HEK293 (cell line): ENCODE measurements at regions not wholly inside any gene's neighbourhood (a gene's known extent, or its start where the extent isn't known, plus 50 kb on each side); places are given as distances from the start of the nearest gene placed in this dataset.
A peak's percentile ranks its signal among the peaks of the same experiment; 100 is the strongest.

ENCODE experiments used
- BCL6B ChIP-seq: fragments of 450-650 bp; formaldehyde crosslinking; IDR thresholded peaks from 2 replicates; pipeline ENCODE4 v1.5.1; 2017; ENCODE audit warnings: missing biosample characterization, missing genetic modification characterization
- HOXA7 ChIP-seq: sonication (generic); formaldehyde crosslinking; IDR thresholded peaks from 2 replicates; pipeline ENCODE4 v1.8.1; 2022; ENCODE audit warnings: missing genetic modification reagents, borderline replicate concordance
- KLF1 ChIP-seq: fragments of 450-650 bp; formaldehyde crosslinking; IDR thresholded peaks from 2 replicates; pipeline ENCODE4 v1.5.1; 2016; ENCODE audit warnings: missing biosample characterization, missing genetic modification characterization
- KLF7 ChIP-seq: fragments of 450-650 bp; formaldehyde crosslinking; IDR thresholded peaks from 2 replicates; pipeline ENCODE4 v1.5.1; 2016; ENCODE audit warnings: missing biosample characterization, missing genetic modification characterization, borderline replicate concordance
- KLF9 ChIP-seq: fragments of 450-650 bp; formaldehyde crosslinking; IDR thresholded peaks from 2 replicates; pipeline ENCODE4 v1.5.1; 2016; ENCODE audit warnings: missing biosample characterization, missing genetic modification characterization, low read depth
- REPIN1 ChIP-seq: fragments of 450-650 bp; formaldehyde crosslinking; IDR thresholded peaks from 2 replicates; pipeline ENCODE4 v1.5.1; 2017; ENCODE audit warnings: missing biosample characterization, missing genetic modification characterization, low read depth
- ZBTB10 ChIP-seq: fragments of 450-650 bp; formaldehyde crosslinking; IDR thresholded peaks from 2 replicates; pipeline ENCODE4 v1.5.1; 2016; ENCODE audit warnings: missing biosample characterization, missing genetic modification characterization
- ZBTB11 ChIP-seq: fragments of 450-650 bp; formaldehyde crosslinking; conservative IDR thresholded peaks from 2 replicates; pipeline ENCODE4 v1.5.1; 2016; ENCODE audit warnings: low read depth, missing biosample characterization, missing genetic modification characterization
- ZNF132 ChIP-seq: fragments of 450-650 bp; formaldehyde crosslinking; IDR thresholded peaks from 2 replicates; pipeline ENCODE4 v1.5.1; 2017; ENCODE audit warnings: missing biosample characterization, missing genetic modification characterization, borderline replicate concordance
- ZNF2 ChIP-seq: fragments of 450-650 bp; formaldehyde crosslinking; IDR thresholded peaks from 2 replicates; pipeline ENCODE4 v1.5.1; 2016; ENCODE audit warnings: missing biosample characterization, missing genetic modification characterization
- ZNF211 ChIP-seq: fragments of 450-650 bp; formaldehyde crosslinking; IDR thresholded peaks from 2 replicates; pipeline ENCODE4 v1.5.1; 2016; ENCODE audit warnings: low read depth, missing biosample characterization, missing genetic modification characterization
- ZNF248 ChIP-seq: fragments of 450-650 bp; formaldehyde crosslinking; IDR thresholded peaks from 2 replicates; pipeline ENCODE4 v1.5.1; 2017; ENCODE audit warnings: missing biosample characterization, missing genetic modification characterization
- ZNF354C ChIP-seq: fragments of 450-650 bp; formaldehyde crosslinking; IDR thresholded peaks from 2 replicates; pipeline ENCODE4 v1.5.1; 2016; ENCODE audit warnings: missing biosample characterization, missing genetic modification characterization, low read depth, borderline replicate concordance
- ZNF610 ChIP-seq: fragments of 450-650 bp; formaldehyde crosslinking; IDR thresholded peaks from 2 replicates; pipeline ENCODE4 v1.5.1; 2016; ENCODE audit warnings: missing biosample characterization, missing genetic modification characterization, borderline replicate concordance
- ZNF629 ChIP-seq: fragments of 450-650 bp; formaldehyde crosslinking; IDR thresholded peaks from 2 replicates; pipeline ENCODE4 v1.5.1; 2017; ENCODE audit warnings: missing biosample characterization, missing genetic modification characterization
- ZNF654 ChIP-seq: fragments of 450-650 bp; formaldehyde crosslinking; IDR thresholded peaks from 2 replicates; pipeline ENCODE4 v1.5.1; 2016; ENCODE audit warnings: low read depth, missing biosample characterization, missing genetic modification characterization
- ZNF692 ChIP-seq: fragments of 450-650 bp; formaldehyde crosslinking; IDR thresholded peaks from 2 replicates; pipeline ENCODE4 v1.5.1; 2016; ENCODE audit warnings: missing biosample characterization, missing genetic modification characterization
- ZNF768 ChIP-seq: fragments of 450-650 bp; formaldehyde crosslinking; IDR thresholded peaks from 2 replicates; pipeline ENCODE4 v1.5.1; 2018; ENCODE audit warnings: missing biosample characterization, mild to moderate bottlenecking, missing genetic modification characterization
- ZSCAN16 ChIP-seq: fragments of 450-650 bp; formaldehyde crosslinking; IDR thresholded peaks from 2 replicates; pipeline ENCODE4 v1.5.1; 2016; ENCODE audit warnings: missing biosample characterization, missing genetic modification characterization
- TF ChIP-seq, protein P1 (sequence below): fragments of 450-650 bp; formaldehyde crosslinking; IDR thresholded peaks from 2 replicates; pipeline ENCODE4 v1.5.1; 2017; ENCODE audit warnings: missing biosample characterization, mild to moderate bottlenecking, missing genetic modification characterization, moderate library complexity
- TF ChIP-seq, protein P2 (sequence below): fragments of 450-650 bp; formaldehyde crosslinking; IDR thresholded peaks from 2 replicates; pipeline ENCODE4 v1.5.1; 2017; ENCODE audit warnings: missing biosample characterization, missing genetic modification characterization
- TF ChIP-seq, protein P3 (sequence below): fragments of 450-650 bp; formaldehyde crosslinking; IDR thresholded peaks from 2 replicates; pipeline ENCODE4 v1.5.1; 2016; ENCODE audit warnings: missing biosample characterization, missing genetic modification characterization

DNA sequence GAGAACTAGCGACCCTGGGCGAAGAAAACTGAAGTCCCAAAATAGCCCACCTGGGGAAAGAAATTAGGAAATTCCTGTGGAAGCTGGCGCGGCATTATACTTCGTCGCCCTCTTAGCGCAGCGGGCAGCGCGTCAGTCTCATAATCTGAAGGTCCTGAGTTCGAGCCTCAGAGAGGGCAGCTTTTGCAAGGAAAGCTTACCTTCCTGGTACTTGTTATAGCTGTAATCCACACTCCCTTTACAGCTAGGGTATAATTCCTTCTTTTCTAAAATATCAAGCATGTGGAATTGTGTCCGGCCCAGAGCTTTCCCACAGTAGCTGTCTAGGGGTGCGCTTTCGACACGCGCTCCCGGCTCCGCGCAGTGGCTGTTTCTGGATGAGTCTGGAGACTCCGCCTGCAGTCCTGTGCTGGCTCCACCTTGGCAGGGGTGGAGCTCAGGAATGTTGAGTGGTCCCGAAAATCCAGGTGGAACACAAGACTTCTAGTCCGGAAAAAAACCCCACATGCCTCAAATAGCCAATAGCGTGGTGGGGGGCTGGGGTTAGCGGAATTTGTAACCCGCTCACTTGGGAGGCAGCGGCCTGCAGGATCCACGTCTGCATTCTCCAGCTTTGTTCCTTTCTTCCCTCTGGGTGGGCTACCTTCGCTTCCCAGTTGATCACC is 83.7 kb upstream of the ZNF322 start (continued):
- TF ChIP-seq ZNF610 (tag by site-specific recombination) = no peak
- TF ChIP-seq REPIN1 (tag by site-specific recombination) = no peak
- TF ChIP-seq BCL6B (tag by site-specific recombination) = no peak
- peak; percentile 72 for TF ChIP-seq ZNF692 (tag by site-specific recombination)
- TF ChIP-seq ZNF132 = no peak
- no peak for TF ChIP-seq ZNF354C
- TF ChIP-seq ZSCAN16 (tag by site-specific recombination) = no peak
- TF ChIP-seq HOXA7 (CRISPR knock-in tag) = no peak
- TF ChIP-seq, protein P1, sequence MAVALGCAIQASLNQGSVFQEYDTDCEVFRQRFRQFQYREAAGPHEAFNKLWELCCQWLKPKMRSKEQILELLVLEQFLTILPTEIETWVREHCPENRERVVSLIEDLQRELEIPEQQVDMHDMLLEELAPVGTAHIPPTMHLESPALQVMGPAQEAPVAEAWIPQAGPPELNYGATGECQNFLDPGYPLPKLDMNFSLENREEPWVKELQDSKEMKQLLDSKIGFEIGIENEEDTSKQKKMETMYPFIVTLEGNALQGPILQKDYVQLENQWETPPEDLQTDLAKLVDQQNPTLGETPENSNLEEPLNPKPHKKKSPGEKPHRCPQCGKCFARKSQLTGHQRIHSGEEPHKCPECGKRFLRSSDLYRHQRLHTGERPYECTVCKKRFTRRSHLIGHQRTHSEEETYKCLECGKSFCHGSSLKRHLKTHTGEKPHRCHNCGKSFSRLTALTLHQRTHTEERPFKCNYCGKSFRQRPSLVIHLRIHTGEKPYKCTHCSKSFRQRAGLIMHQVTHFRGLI (tag by site-specific recombination) = no peak
- TF ChIP-seq ZNF768 = 0 out of 2 replicates have a peak, but pooled peaks have one; percentile 12
- TF ChIP-seq ZBTB10 (tag by site-specific recombination) = peak; percentile 74
- no peak for TF ChIP-seq KLF1
- TF ChIP-seq ZNF211 (tag by site-specific recombination) = no peak
- peak; percentile 71; the same call in 1 of the 2 replicates for TF ChIP-seq ZNF2
- TF ChIP-seq ZNF629 (tag by site-specific recombination) = peak; percentile 59
- no peak for TF ChIP-seq ZNF248
- peak; percentile 47 for TF ChIP-seq ZBTB11 (tag by site-specific recombination)
- no peak for TF ChIP-seq KLF7 (tag by site-specific recombination)
- no peak for TF ChIP-seq KLF9
- TF ChIP-seq, protein P2, sequence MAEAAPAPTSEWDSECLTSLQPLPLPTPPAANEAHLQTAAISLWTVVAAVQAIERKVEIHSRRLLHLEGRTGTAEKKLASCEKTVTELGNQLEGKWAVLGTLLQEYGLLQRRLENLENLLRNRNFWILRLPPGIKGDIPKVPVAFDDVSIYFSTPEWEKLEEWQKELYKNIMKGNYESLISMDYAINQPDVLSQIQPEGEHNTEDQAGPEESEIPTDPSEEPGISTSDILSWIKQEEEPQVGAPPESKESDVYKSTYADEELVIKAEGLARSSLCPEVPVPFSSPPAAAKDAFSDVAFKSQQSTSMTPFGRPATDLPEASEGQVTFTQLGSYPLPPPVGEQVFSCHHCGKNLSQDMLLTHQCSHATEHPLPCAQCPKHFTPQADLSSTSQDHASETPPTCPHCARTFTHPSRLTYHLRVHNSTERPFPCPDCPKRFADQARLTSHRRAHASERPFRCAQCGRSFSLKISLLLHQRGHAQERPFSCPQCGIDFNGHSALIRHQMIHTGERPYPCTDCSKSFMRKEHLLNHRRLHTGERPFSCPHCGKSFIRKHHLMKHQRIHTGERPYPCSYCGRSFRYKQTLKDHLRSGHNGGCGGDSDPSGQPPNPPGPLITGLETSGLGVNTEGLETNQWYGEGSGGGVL (tag by site-specific recombination) = no peak
- TF ChIP-seq ZNF654 (tag by site-specific recombination) = 0 out of 2 replicates have a peak, but pooled peaks have one; percentile 2
- TF ChIP-seq, protein P3, sequence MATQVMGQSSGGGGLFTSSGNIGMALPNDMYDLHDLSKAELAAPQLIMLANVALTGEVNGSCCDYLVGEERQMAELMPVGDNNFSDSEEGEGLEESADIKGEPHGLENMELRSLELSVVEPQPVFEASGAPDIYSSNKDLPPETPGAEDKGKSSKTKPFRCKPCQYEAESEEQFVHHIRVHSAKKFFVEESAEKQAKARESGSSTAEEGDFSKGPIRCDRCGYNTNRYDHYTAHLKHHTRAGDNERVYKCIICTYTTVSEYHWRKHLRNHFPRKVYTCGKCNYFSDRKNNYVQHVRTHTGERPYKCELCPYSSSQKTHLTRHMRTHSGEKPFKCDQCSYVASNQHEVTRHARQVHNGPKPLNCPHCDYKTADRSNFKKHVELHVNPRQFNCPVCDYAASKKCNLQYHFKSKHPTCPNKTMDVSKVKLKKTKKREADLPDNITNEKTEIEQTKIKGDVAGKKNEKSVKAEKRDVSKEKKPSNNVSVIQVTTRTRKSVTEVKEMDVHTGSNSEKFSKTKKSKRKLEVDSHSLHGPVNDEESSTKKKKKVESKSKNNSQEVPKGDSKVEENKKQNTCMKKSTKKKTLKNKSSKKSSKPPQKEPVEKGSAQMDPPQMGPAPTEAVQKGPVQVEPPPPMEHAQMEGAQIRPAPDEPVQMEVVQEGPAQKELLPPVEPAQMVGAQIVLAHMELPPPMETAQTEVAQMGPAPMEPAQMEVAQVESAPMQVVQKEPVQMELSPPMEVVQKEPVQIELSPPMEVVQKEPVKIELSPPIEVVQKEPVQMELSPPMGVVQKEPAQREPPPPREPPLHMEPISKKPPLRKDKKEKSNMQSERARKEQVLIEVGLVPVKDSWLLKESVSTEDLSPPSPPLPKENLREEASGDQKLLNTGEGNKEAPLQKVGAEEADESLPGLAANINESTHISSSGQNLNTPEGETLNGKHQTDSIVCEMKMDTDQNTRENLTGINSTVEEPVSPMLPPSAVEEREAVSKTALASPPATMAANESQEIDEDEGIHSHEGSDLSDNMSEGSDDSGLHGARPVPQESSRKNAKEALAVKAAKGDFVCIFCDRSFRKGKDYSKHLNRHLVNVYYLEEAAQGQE = 0 out of 2 replicates have a peak, but pooled peaks have one; percentile 30
